GM21423 (cell line): ENCODE measurements at regions not wholly inside any gene's neighbourhood (a gene's known extent, or its start where the extent isn't known, plus 50 kb on each side); places are given as distances from the start of the nearest gene placed in this dataset.
"Not testable (repeated sequence)": the region's sequence is repeated elsewhere in the genome, so short reads cannot be mapped to it uniquely, and the experiment has no call there.

ENCODE experiments used
- ATAC-seq: cut with Tn5 transposase; IDR thresholded peaks from one replicate; pipeline ENCODE4 v1.9.1; 2021; ENCODE audit warnings: mild to moderate bottlenecking, moderate library complexity; ENCODE audit not compliant: unreplicated experiment

DNA sequence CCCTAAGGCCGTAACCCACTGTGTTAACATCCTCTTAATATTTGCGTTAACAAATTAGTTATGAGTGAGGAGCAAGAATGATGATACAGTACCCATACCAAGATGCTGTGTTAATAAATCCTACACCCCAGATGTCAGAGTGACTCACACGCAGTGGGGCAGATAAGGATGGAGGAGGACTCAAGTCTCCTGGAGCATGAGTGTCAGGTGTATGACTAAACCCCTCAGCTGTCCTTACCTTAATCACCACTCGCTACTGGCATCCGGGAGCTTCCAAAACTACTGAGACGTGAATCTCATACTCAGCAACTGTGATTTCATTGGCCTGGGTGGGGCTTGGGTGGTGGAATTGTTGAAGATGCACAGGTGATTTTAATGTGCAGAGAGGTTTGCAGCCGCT lies 131.3 kb upstream of the MTHFD1L start:
- no peak for ATAC-seq

DNA sequence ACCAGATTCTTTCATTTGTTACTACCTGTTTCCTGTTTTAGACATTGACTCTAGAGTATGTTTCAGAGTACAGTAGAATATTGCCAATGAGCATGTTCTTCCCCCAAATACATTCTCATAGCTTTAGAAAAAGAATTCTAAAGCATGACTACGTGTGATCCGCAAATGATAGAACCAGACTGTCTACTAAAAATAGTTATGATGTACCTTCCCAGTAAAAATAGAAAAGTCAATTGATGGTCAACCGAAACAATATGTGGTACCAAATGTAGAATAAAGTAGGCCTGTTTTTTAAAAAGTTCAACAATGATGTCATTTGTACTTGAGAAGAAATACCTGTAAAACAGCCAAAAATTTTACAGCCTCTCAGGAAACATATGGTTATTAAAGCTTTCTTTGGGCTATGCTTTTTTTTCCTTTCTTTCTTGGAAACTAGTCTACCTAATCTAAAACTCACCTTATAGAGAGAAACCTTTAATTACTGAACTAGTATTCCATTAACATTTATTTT lies 130.1 kb upstream of the MTHFD1L start:
- ATAC-seq = no peak

DNA sequence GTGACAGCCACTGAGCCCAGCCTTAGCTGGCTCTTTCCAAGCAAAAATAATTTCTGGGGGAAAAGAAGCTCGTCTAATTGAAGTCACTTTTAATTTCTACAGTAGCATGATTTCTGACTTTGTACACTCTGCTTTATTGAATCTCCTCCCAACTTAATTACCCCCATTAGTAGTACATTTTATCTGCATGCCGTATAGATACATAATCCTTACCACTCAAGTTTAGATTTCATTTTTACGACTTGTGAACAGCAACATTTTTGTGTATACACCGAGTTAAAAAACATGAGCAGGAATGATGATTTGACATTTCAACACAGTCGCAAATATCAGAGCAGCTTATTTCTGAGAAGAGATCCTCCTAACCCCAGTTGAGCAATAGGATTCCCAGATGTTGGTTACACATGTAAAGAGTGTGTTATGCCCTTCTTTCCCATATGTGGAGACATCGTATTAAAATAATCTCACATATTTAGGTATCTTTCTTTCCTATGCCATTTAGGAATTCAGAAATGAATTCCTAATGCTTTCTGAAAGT lies 127.3 kb upstream of the MTHFD1L start:
- ATAC-seq = no peak

DNA sequence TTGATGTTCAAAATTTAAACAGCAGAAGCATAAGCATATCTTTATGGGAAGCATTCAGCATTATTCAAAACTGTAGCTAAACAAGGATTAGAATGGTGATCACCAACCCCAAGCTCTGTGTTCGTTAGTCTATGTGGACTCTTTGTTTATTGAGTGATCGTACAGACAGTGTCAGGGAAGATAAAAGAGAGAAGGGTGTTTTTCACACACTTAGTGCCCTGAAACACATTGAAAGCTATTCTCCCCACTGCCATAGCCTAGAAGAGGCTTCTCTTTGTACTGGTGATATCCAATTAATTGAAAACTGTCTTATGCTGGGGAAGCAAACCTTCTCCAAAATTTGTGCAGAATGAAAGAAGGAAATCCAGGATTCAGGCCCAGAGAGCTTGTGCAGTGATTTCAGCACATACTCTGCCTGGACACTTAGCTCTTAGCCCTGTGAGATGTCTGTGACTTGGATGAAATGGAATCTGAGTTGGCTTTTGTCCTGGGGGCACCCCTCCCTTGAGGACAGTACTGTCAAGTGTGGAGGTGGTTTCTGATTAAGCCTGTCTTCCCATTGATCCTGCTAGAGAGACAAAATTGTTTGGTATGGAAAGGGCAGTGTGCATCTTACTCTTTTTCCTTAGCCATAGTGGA lies 125.7 kb upstream of the MTHFD1L start:
- no peak for ATAC-seq

GRCh38 chr6:150740453-150740852 lies 125.0 kb upstream of the MTHFD1L start:
- ATAC-seq = no peak

GRCh38 chr6:150741633-150742200 lies 123.8 kb upstream of the MTHFD1L start:
- no peak for ATAC-seq

GRCh38 chr6:150744522-150745260 lies 120.8 kb upstream of the MTHFD1L start:
- no peak for ATAC-seq

DNA sequence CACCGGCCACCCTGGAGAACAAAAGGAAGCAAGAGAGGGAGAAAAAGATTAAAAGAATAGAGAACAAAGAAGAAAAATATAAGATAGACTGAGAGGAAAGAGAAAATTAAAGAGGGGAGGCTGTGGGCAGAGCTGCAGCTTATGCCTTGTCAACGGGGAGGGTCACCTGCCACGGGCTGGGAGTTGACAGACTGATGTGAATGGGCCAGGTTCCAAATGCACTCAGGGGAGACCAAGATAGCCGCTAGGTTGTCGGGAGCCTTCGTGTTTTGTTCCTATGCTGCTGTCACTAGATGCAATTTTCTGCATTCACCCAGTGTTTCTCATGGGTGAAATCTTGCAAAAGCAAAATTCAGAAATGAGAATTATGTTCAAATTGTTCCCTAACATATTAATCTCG lies 119.6 kb upstream of the MTHFD1L start:
- ATAC-seq = no peak

GRCh38 chr6:150747155-150747554 lies 118.3 kb upstream of the MTHFD1L start:
- ATAC-seq = no peak

DNA sequence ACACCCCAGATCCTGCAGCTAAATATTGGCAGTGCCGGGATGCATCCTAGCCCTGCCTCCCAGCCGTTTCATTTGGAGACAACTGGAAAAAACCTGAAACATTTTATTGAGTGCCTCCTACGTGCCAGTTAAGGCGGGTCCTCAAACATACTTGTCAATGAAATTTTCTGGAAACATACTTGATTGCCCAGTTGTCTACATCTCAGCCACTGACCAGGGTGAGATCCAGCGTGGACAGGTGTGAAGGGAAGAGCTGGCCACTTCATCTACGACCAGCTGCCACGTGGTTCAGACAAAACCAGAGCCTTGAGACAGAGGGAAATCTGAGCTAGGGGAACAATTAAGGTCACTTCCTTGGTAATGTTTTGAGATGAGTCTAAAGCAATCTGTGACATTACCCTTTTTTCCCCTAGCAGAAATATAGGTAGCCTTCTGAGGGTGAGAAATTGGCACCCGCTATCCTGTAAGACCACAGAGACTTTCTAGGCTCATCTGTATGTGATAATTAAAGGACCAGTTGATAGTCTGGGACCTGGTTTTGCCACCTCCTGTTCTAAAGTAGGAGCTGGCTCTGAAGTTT lies 116.3 kb upstream of the MTHFD1L start:
- no peak for ATAC-seq

GRCh38 chr6:150751296-150751695 lies 114.2 kb upstream of the MTHFD1L start:
- ATAC-seq = no peak

DNA sequence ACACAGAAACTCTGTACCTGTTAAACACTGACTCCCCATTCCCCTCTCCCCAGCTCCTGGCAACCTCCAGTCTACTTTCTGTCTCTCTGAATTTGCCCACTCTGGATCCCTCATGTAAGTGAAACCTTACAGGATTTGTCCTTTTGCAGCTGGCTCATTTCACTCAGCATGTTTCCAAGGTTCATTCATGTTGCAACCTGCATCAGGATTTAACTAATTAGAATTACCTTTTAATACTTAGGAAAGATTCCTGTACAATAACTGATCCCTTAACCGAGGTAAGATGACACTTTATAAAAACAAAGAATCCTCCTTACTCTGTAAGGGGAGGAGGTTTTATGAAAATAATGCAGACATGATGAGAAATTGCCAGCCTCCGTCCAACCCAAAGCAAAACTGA lies 113.1 kb upstream of the MTHFD1L start:
- ATAC-seq = no peak

DNA sequence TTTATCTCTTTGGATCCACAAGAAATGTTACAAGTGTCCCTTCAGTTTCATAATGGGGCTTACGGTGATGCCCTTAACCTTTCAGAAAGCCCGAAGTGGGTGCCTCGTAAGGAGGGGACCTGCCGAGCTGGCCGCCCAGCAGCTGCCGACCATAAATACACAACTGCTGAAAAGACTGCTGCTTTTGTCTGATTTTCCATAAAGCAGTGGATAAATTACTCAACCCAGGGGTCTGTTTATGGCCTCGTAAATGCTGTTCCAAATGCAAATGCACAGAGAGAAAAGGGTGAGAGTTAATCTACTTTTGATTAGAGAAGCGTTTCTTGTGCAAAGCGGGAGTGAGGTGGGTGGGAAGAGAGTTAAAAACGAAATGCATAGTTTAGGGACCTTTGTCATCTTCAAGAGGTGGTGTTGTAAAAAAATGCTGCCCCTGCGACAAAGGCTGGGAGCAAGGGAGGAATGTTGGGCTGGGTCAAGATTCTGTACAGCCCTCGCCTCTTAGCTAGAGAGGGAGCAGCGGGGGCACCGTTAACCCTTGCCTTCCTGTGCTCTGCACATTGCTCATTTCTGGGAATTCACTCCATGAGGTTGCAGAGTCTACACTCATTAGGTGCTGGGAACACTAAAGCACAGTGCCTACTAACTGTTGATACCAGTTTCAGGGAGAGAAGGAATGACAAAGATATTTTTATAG lies 112.0 kb upstream of the MTHFD1L start:
- no peak for ATAC-seq

- no peak for ATAC-seq
These were observed 110.5 kb upstream of the MTHFD1L start for GRCh38 chr6:150755042-150755441.

GRCh38 chr6:150755524-150755923 lies 110.0 kb upstream of the MTHFD1L start:
- ATAC-seq = no peak

- no peak for ATAC-seq
These were observed 109.3 kb upstream of the MTHFD1L start for GRCh38 chr6:150756173-150756572.

GRCh38 chr6:150757807-150758206 lies 107.7 kb upstream of the MTHFD1L start:
- not testable (repeated sequence) for ATAC-seq

- ATAC-seq = no peak
These were observed 106.0 kb upstream of the MTHFD1L start for GRCh38 chr6:150759483-150759882.

DNA sequence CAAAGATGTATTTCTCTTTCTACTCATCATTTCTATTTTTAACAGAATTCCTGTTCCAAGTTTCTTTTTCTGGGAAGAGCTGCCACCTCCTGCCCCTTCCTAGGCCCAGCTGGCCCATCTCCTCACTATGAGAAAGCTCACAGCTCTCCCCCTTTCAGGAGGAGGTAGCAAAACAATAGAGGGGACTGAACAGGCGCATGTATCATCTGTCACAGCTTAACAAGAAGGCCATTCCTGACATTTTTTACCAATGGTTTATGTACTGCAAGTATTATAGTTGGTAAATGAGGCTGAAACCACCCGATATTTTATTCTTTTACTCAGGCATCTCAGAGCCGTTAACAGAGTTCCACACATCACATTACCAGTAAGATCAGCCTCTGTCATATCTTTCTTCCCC lies 103.7 kb upstream of the MTHFD1L start:
- no peak for ATAC-seq

GRCh38 chr6:150764334-150765066 lies 101.0 kb upstream of the MTHFD1L start:
- ATAC-seq = no peak
